SH-SY5Y (cell line): ENCODE measurements at regions not wholly inside any gene's neighbourhood (a gene's known extent, or its start where the extent isn't known, plus 50 kb on each side); places are given as distances from the start of the nearest gene placed in this dataset.

ENCODE experiments used
- GATA2 ChIP-seq: IDR thresholded peaks from 2 replicates; pipeline ENCODE4 v1.6.1; 2011; ENCODE audit warnings: mild to moderate bottlenecking, low read depth, low read length
- GATA3 ChIP-seq: IDR thresholded peaks from 2 replicates; pipeline ENCODE4 v1.6.1; 2011; ENCODE audit warnings: low read depth, mild to moderate bottlenecking, low read length, moderate library complexity

DNA sequence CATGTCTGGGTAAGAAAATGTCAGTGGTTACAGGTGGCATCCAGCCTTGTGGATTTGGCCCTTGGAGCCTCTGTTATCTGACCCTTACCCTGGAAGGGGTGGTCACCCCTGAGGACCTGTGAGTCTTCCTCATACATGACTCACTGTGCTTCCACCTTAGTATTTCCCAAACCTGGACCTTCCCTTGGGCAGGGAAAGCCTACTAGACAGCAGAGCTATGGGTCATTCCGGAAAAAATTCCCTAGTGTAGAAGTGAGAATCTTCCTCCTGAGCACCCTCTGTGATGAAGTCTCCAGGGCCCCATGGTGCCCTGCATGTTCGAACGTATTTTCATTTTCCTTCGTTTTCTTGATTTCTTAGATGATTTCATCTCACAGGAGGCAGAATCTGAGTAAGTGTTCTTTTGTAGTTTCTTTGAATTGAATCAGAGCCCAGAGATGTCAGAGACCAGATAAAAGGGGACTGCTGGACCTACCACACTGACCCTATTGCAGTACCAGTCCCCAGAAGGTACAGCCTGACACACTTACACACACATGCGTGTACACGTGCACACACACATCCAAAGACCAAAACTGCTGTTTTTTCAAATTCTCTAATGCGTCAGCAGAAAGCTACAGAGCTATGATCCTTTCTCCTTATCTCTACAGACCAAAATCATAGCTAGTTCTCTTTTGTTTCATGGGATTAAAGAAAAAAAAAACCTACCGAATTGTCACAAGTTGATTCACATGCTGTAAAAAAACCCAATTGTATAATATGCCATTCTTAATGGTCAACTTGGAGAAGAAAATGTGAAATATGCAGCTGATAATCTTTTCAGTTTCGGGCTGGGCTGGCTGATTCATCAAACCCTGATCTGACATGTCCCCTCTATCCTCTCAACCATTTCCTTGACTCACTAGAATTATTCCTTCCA, 50.5 kb upstream of the ARHGEF3 start:
- TF ChIP-seq GATA2 (no peak), GATA3 (no peak)
